T-cell (primary cell): ENCODE measurements at regions not wholly inside any gene's neighbourhood (a gene's known extent, or its start where the extent isn't known, plus 50 kb on each side); places are given as distances from the start of the nearest gene placed in this dataset.

Source experiments
- ATAC-seq, 4 experiments: fragments of 200-7000 bp in 3 of 4; fragments of 150-1000 bp in 1 of 4; cut with Tn5 transposase; replicated peaks in 1 of 4; 1 replicate in 3 of 4; 2 replicates in 1 of 4; pipeline ENCODE4 v1.10.0; 2021; ENCODE audit warnings: moderate library complexity in 3 of 4, mild to moderate bottlenecking in 2 of 4, moderate number of reproducible peaks in 1 of 4
- CTCF ChIA-PET, 2 donors: fragments of 300-600 bp; sonication (Branson Sonifier 250); formaldehyde crosslinking; loops; one replicate each; lab custom pipeline; 2022; ENCODE audit warnings: antibody characterized with exemption in 2 of 2; lab: Charles Lee
- POLR2A ChIA-PET, 2 donors: fragments of 300-600 bp; sonication (Branson Sonifier 250); formaldehyde crosslinking; loops; one replicate each; lab custom pipeline; 2022; ENCODE audit warnings: antibody characterized with exemption in 2 of 2; lab: Charles Lee
- DNase-seq, 35 experiments: peaks; one replicate each; pipeline versions ENCODE4 v3.0.0 to v3.0.0-alpha.2; 2013 to 2023
- H3K27ac ChIP-seq: one replicate; pipeline ENCODE4 v1.5.1; 2013; ENCODE audit warnings: low read length
- H3K27me3 ChIP-seq, 2 experiments: replicated peaks in 1 of 2; 1 replicate in 1 of 2; 2 replicates in 1 of 2; pipeline versions ENCODE4 v1.6.1 to v1.7.0; 2013; ENCODE audit warnings: low read length in 1 of 2, mixed read lengths in 1 of 2; ENCODE audit not compliant: control insufficient read depth in 2 of 2, insufficient read depth in 2 of 2; ENCODE audit errors: extremely low read depth in 1 of 2
- H3K36me3 ChIP-seq, 2 donors: 1 replicate in 1 of 2; 2 replicates in 1 of 2; pipeline versions ENCODE4 v1.6.1 to v1.7.0; 2013; ENCODE audit warnings: low read length in 1 of 2; ENCODE audit not compliant: control insufficient read depth in 2 of 2, insufficient read depth in 1 of 2; ENCODE audit errors: extremely low read depth in 1 of 2
- H3K4me1 ChIP-seq, 2 experiments: 1 replicate in 1 of 2; 2 replicates in 1 of 2; pipeline versions ENCODE4 v1.6.1 to v1.7.0; 2013; ENCODE audit warnings: low read length in 2 of 2, mixed read lengths in 1 of 2; ENCODE audit not compliant: insufficient read depth in 2 of 2, control insufficient read depth in 1 of 2; ENCODE audit errors: extremely low read depth in 1 of 2
- H3K4me3 ChIP-seq, 2 donors: 1 replicate in 1 of 2; 2 replicates in 1 of 2; pipeline versions ENCODE4 v1.5.1 to v1.7.0; 2013; ENCODE audit warnings: mild to moderate bottlenecking in 2 of 2, low read length in 1 of 2, moderate library complexity in 1 of 2; ENCODE audit not compliant: control insufficient read depth in 1 of 2; ENCODE audit errors: extremely low read depth in 1 of 2
- H3K9me3 ChIP-seq: 2 replicates; pipeline ENCODE4 v1.7.0; 2013
- H3K27ac Mint-ChIP-seq, 2 donors: one replicate each; pipeline ENCODE4 v1.8.0; 2020 to 2021; ENCODE audit warnings: mild to moderate bottlenecking in 2 of 2, mixed read lengths in 2 of 2
- H3K27me3 Mint-ChIP-seq, 2 donors: one replicate each; pipeline ENCODE4 v1.8.0; 2021 to 2022; ENCODE audit warnings: mixed read lengths in 2 of 2
- H3K36me3 Mint-ChIP-seq: one replicate; pipeline ENCODE4 v1.8.0; 2021; ENCODE audit warnings: mixed read lengths
- H3K4me1 Mint-ChIP-seq, 3 donors: one replicate each; pipeline ENCODE4 v1.8.0; 2020 to 2022; ENCODE audit warnings: mixed read lengths in 3 of 3, mild to moderate bottlenecking in 1 of 3
- H3K4me3 Mint-ChIP-seq, 3 donors: one replicate each; pipeline ENCODE4 v1.8.0; 2020 to 2022; ENCODE audit warnings: mild to moderate bottlenecking in 3 of 3, mixed read lengths in 3 of 3, moderate library complexity in 3 of 3
- H3K9me3 Mint-ChIP-seq, 3 donors: one replicate each; pipeline ENCODE4 v1.8.0; 2020 to 2022; ENCODE audit warnings: mixed read lengths in 3 of 3
- WGBS: methylation state at CpG from one replicate; pipeline ENCODE4 v1.1.5; 2013; ENCODE audit warnings: missing lambda C conversion rate; ENCODE audit not compliant: insufficient coverage; 5-methylcytosine and 5-hydroxymethylcytosine counted together

- Histone ChIP-seq H3K4me1 (no peaks in the 10 kb centered on the region), H3K27ac (no peak overlapping the region), H3K36me3 (no peaks in the 10 kb centered on the region), H3K9me3 (no peaks in the 10 kb centered on the region), H3K27me3 (no peaks in the 10 kb centered on the region), H3K4me3 (no peak overlapping the region)
- ChIA-PET CTCF (no interaction called here), POLR2A (no interaction called here)
- H3K27ac Mint-ChIP-seq = no peak overlapping the region
- no peak for ATAC-seq
- peaks cover 3% of the 10 kb centered on the region in 2 donors for H3K27me3 Mint-ChIP-seq
- peaks cover 0 to 3% (median 0%) of the 10 kb centered on the region in 3 donors for H3K9me3 Mint-ChIP-seq
- H3K4me3 Mint-ChIP-seq = no peak overlapping the region
- H3K36me3 Mint-ChIP-seq = no peaks in the 10 kb centered on the region
- no peaks in the 10 kb centered on the region for H3K4me1 Mint-ChIP-seq
- no CpG with 5 or more reads among the region's 1 CpG for whole genome bisulfite sequencing
- no peak for DNase-seq
Measured at GRCh38 chr5:67966712-67967111, 248.8 kb upstream of the PIK3R1 start.

GRCh38 chr5:67964619-67965018 is 250.9 kb upstream of the PIK3R1 start:
- Mint-ChIP-seq H3K36me3 (no peaks in the 10 kb centered on the region), H3K9me3 (peaks cover 0 to under 1% (median 0%) of the 10 kb centered on the region in 3 donors), H3K4me3 (no peak overlapping the region), H3K27me3 (peaks cover 3% of the 10 kb centered on the region in 2 donors), H3K4me1 (no peaks in the 10 kb centered on the region), H3K27ac (no peak overlapping the region)
- no peaks in the 10 kb centered on the region for H3K4me1 ChIP-seq
- no peak overlapping the region for H3K27ac ChIP-seq
- ChIA-PET POLR2A (no interaction called here), CTCF (no interaction called here)
- DNase-seq (no peak), ATAC-seq (no peak)
- H3K9me3 ChIP-seq = no peaks in the 10 kb centered on the region
- H3K36me3 ChIP-seq = no peaks in the 10 kb centered on the region
- H3K4me3 ChIP-seq = no peak overlapping the region
- WGBS = no CpG with 5 or more reads among the region's 2 CpGs
- no peaks in the 10 kb centered on the region for H3K27me3 ChIP-seq

- Histone ChIP-seq H3K27ac (no peak overlapping the region), H3K27me3 (no peaks in the 10 kb centered on the region), H3K4me3 (no peak overlapping the region), H3K36me3 (no peaks in the 10 kb centered on the region), H3K9me3 (no peaks in the 10 kb centered on the region), H3K4me1 (no peaks in the 10 kb centered on the region)
- Mint-ChIP-seq H3K27ac (no peak overlapping the region), H3K4me1 (no peaks in the 10 kb centered on the region), H3K36me3 (no peaks in the 10 kb centered on the region), H3K27me3 (peaks cover 3 to 9% of the 10 kb centered on the region in 2 donors), H3K9me3 (no peaks in the 10 kb centered on the region), H3K4me3 (no peak overlapping the region)
- DNase-seq = no peak
- CTCF ChIA-PET = no interaction called here
- no CpG with 5 or more reads among the region's 4 CpGs for WGBS
- ATAC-seq = no peak
- POLR2A ChIA-PET = no interaction called here
Measured at GRCh38 chr5:67963789-67964519, 251.6 kb upstream of the PIK3R1 start.

- ATAC-seq = no peak
- ChIA-PET CTCF (no interaction called here), POLR2A (no interaction called here)
- no peaks in the 10 kb centered on the region for H3K9me3 ChIP-seq
- no peaks in the 10 kb centered on the region for H3K36me3 Mint-ChIP-seq
- H3K27me3 ChIP-seq = peaks cover 0 to under 1% of the 10 kb centered on the region in 2 experiments
- H3K27ac Mint-ChIP-seq = no peak overlapping the region
- H3K36me3 ChIP-seq = no peaks in the 10 kb centered on the region
- no peak overlapping the region for H3K27ac ChIP-seq
- H3K4me1 ChIP-seq = no peaks in the 10 kb centered on the region
- no peak overlapping the region for H3K4me3 ChIP-seq
- H3K9me3 Mint-ChIP-seq = no peaks in the 10 kb centered on the region
- H3K4me3 Mint-ChIP-seq = no peak overlapping the region
- H3K4me1 Mint-ChIP-seq = no peaks in the 10 kb centered on the region
- no peak for DNase-seq
- no CpG with 5 or more reads among the region's 2 CpGs for WGBS
- peaks cover 9 to 10% of the 10 kb centered on the region in 2 donors for H3K27me3 Mint-ChIP-seq
Measured at GRCh38 chr5:67960939-67961338, 254.6 kb upstream of the PIK3R1 start.

GRCh38 chr5:67957374-67957773 is 258.2 kb upstream of the PIK3R1 start:
- no peaks in the 10 kb centered on the region for H3K36me3 ChIP-seq
- no peak for ATAC-seq
- H3K9me3 ChIP-seq = no peaks in the 10 kb centered on the region
- peaks cover 0 to 7% of the 10 kb centered on the region in 2 experiments for H3K27me3 ChIP-seq
- no peak for DNase-seq
- WGBS = 96% methylated on average over 4 of the region's 6 CpGs
- Mint-ChIP-seq H3K27me3 (peaks cover 12 to 16% of the 10 kb centered on the region in 2 donors), H3K9me3 (no peaks in the 10 kb centered on the region), H3K36me3 (no peaks in the 10 kb centered on the region), H3K27ac (no peak overlapping the region), H3K4me1 (no peaks in the 10 kb centered on the region), H3K4me3 (no peak overlapping the region)
- ChIA-PET POLR2A (interaction anchor here in 1 of 2 donors (0.6 kb wide), 1 partner anchor 13 kb away, joined by 4 read pairs; no protein-coding TSS in a partner anchor), CTCF (no interaction called here)
- H3K27ac ChIP-seq = no peak overlapping the region
- H3K4me3 ChIP-seq = no peak overlapping the region
- H3K4me1 ChIP-seq = no peaks in the 10 kb centered on the region

GRCh38 chr5:67954351-67954750 is 261.2 kb upstream of the PIK3R1 start:
- H3K9me3 ChIP-seq = no peaks in the 10 kb centered on the region
- no peak overlapping the region for H3K4me3 Mint-ChIP-seq
- no CpG with 5 or more reads among the region's 2 CpGs for WGBS
- no peaks in the 10 kb centered on the region for H3K4me1 Mint-ChIP-seq
- H3K27me3 Mint-ChIP-seq = peaks cover 11 to 16% of the 10 kb centered on the region in 2 donors
- H3K4me3 ChIP-seq = no peak overlapping the region
- H3K9me3 Mint-ChIP-seq = no peaks in the 10 kb centered on the region
- ATAC-seq (no peak), DNase-seq (no peak)
- peaks cover 0 to 7% of the 10 kb centered on the region in 2 experiments for H3K27me3 ChIP-seq
- no peaks in the 10 kb centered on the region for H3K36me3 Mint-ChIP-seq
- H3K4me1 ChIP-seq = no peaks in the 10 kb centered on the region
- CTCF ChIA-PET = no interaction called here
- no peaks in the 10 kb centered on the region for H3K36me3 ChIP-seq
- H3K27ac Mint-ChIP-seq = no peak overlapping the region
- H3K27ac ChIP-seq = no peak overlapping the region
- POLR2A ChIA-PET = no interaction called here
